NCI-H2029 treated with DMSO at 0.1 percent for 48 hours (cell line): ENCODE measurements at regions not wholly inside any gene's neighbourhood (a gene's known extent, or its start where the extent isn't known, plus 50 kb on each side); places are given as distances from the start of the nearest gene placed in this dataset.

Source experiments
- DNase-seq: peaks from one replicate; lab custom pipeline; 2025; lab: John Stamatoyannopoulos, UW

GRCh38 chr4:174438711-174439110 is 83.6 kb downstream of the HPGD start:
- no peak for DNase-seq

GRCh38 chr4:174437749-174438148 is 84.5 kb downstream of the HPGD start:
- DNase-seq: no peak

GRCh38 chr4:174437324-174437723 is 85.0 kb downstream of the HPGD start:
- no peak for DNase-seq

- no peak for DNase-seq
These were observed 85.9 kb downstream of the HPGD start for GRCh38 chr4:174436377-174436776.

- no peak for DNase-seq
These were observed 86.3 kb downstream of the HPGD start for GRCh38 chr4:174435974-174436373.

- DNase-seq: no peak
These were observed 87.8 kb downstream of the HPGD start for GRCh38 chr4:174434455-174434854.

GRCh38 chr4:174430576-174430975 is 91.7 kb downstream of the HPGD start:
- no peak for DNase-seq

GRCh38 chr4:174429701-174430410 is 92.4 kb downstream of the HPGD start:
- no peak for DNase-seq

- DNase-seq: no peak
These were observed 94.6 kb downstream of the HPGD start for GRCh38 chr4:174427571-174428140.

GRCh38 chr4:174425669-174426068 is 96.6 kb downstream of the HPGD start:
- DNase-seq: no peak

GRCh38 chr4:174423257-174423944 is 98.9 kb downstream of the HPGD start:
- no peak for DNase-seq

- DNase-seq: no peak
These were observed 99.4 kb downstream of the HPGD start for GRCh38 chr4:174422893-174423256.

- DNase-seq: no peak
These were observed 102.0 kb downstream of the HPGD start for GRCh38 chr4:174420316-174420715.

GRCh38 chr4:174418640-174419212 is 103.6 kb downstream of the HPGD start:
- no peak for DNase-seq

- no peak for DNase-seq
These were observed 113.3 kb downstream of the HPGD start for GRCh38 chr4:174408841-174409552.

GRCh38 chr4:174406383-174406782 is 115.9 kb downstream of the HPGD start:
- DNase-seq: no peak

GRCh38 chr4:174405923-174406322 is 116.4 kb downstream of the HPGD start:
- DNase-seq: no peak

GRCh38 chr4:174404677-174405076 is 117.6 kb downstream of the HPGD start:
- DNase-seq: no peak

GRCh38 chr4:174403177-174403543 is 119.1 kb downstream of the HPGD start:
- DNase-seq: no peak

GRCh38 chr4:174402470-174403176 is 118.9 kb downstream of the CEP44 start:
- no peak for DNase-seq

- DNase-seq: no peak
These were observed 117.9 kb downstream of the CEP44 start for GRCh38 chr4:174401471-174402130.
